HEK293 (cell line): ENCODE measurements at regions not wholly inside any gene's neighbourhood (a gene's known extent, or its start where the extent isn't known, plus 50 kb on each side); places are given as distances from the start of the nearest gene placed in this dataset.

ENCODE experiments used
- BCL11B ChIP-seq: fragments of 450-650 bp; formaldehyde crosslinking; IDR thresholded peaks from 2 replicates; pipeline ENCODE4 v1.5.1; 2016; ENCODE audit warnings: low read depth, missing biosample characterization, missing genetic modification characterization
- FEZF1 ChIP-seq: fragments of 450-650 bp; formaldehyde crosslinking; IDR thresholded peaks from 2 replicates; pipeline ENCODE4 v1.5.1; 2016; ENCODE audit warnings: missing biosample characterization, missing genetic modification characterization
- GFI1B ChIP-seq: fragments of 450-650 bp; formaldehyde crosslinking; IDR thresholded peaks from 2 replicates; pipeline ENCODE4 v1.5.1; 2016; ENCODE audit warnings: missing biosample characterization, missing genetic modification characterization
- GLI2 ChIP-seq: fragments of 450-650 bp; formaldehyde crosslinking; IDR thresholded peaks from 2 replicates; pipeline ENCODE4; 2017; ENCODE audit warnings: missing biosample characterization, missing genetic modification characterization, low read depth, borderline replicate concordance
- IKZF3 ChIP-seq: fragments of 450-650 bp; IDR thresholded peaks from 2 replicates; pipeline ENCODE4 v1.5.0; 2018; ENCODE audit warnings: missing biosample characterization, mild to moderate bottlenecking, missing genetic modification characterization, moderate library complexity
- KLF10 ChIP-seq: fragments of 450-650 bp; IDR thresholded peaks from 2 replicates; pipeline ENCODE4 v1.5.1; 2018; ENCODE audit warnings: missing biosample characterization, mild to moderate bottlenecking, missing genetic modification characterization
- KLF8 ChIP-seq: fragments of 450-650 bp; formaldehyde crosslinking; IDR thresholded peaks from 2 replicates; pipeline ENCODE4 v1.5.1; 2016; ENCODE audit warnings: missing biosample characterization, missing genetic modification characterization
- OSR2 ChIP-seq: fragments of 450-650 bp; formaldehyde crosslinking; IDR thresholded peaks from 2 replicates; pipeline ENCODE4 v1.5.1; 2016; ENCODE audit warnings: missing biosample characterization, missing genetic modification characterization
- TRIM28 ChIP-seq: IDR thresholded peaks from 2 replicates; pipeline ENCODE4 v1.6.1; 2011; ENCODE audit warnings: low read length, control low read depth, borderline replicate concordance
- ZBTB1 ChIP-seq: fragments of 450-650 bp; formaldehyde crosslinking; IDR thresholded peaks from 2 replicates; pipeline ENCODE4 v1.5.1; 2016; ENCODE audit warnings: missing biosample characterization, missing genetic modification characterization
- ZBTB8A ChIP-seq: fragments of 450-650 bp; formaldehyde crosslinking; IDR thresholded peaks from 2 replicates; pipeline ENCODE4 v1.5.1; 2016; ENCODE audit warnings: missing biosample characterization, missing genetic modification characterization
- ZNF24 ChIP-seq: fragments of 450-650 bp; formaldehyde crosslinking; IDR thresholded peaks from 2 replicates; pipeline ENCODE4 v1.5.1; 2016; ENCODE audit warnings: missing biosample characterization, missing genetic modification characterization
- ZNF350 ChIP-seq: fragments of 450-650 bp; formaldehyde crosslinking; IDR thresholded peaks from 2 replicates; pipeline ENCODE4 v1.5.0; 2017; ENCODE audit warnings: missing biosample characterization, mild to moderate bottlenecking, missing genetic modification characterization
- ZNF394 ChIP-seq: fragments of 450-650 bp; formaldehyde crosslinking; IDR thresholded peaks from 2 replicates; pipeline ENCODE4 v1.5.1; 2016; ENCODE audit warnings: missing biosample characterization, missing genetic modification characterization, mild to moderate bottlenecking, moderate library complexity, borderline replicate concordance
- ZNF529 ChIP-seq: fragments of 450-650 bp; formaldehyde crosslinking; IDR thresholded peaks from 2 replicates; pipeline ENCODE4 v1.5.1; 2017; ENCODE audit warnings: missing genetic modification characterization, missing biosample characterization; ENCODE audit not compliant: insufficient replicate concordance
- ZNF624 ChIP-seq: fragments of 450-650 bp; formaldehyde crosslinking; IDR thresholded peaks from 2 replicates; pipeline ENCODE4 v1.5.1; 2017; ENCODE audit warnings: missing biosample characterization, missing genetic modification characterization
- ZNF629 ChIP-seq: fragments of 450-650 bp; formaldehyde crosslinking; IDR thresholded peaks from 2 replicates; pipeline ENCODE4 v1.5.1; 2017; ENCODE audit warnings: missing biosample characterization, missing genetic modification characterization
- ZNF76 ChIP-seq: fragments of 450-650 bp; formaldehyde crosslinking; IDR thresholded peaks from 2 replicates; pipeline ENCODE4; 2016; ENCODE audit warnings: low read depth, missing biosample characterization, missing genetic modification characterization, borderline replicate concordance
- ZNF768 ChIP-seq: fragments of 450-650 bp; formaldehyde crosslinking; IDR thresholded peaks from 2 replicates; pipeline ENCODE4 v1.5.1; 2018; ENCODE audit warnings: missing biosample characterization, mild to moderate bottlenecking, missing genetic modification characterization
- ZNF777 ChIP-seq: fragments of 450-650 bp; formaldehyde crosslinking; IDR thresholded peaks from 2 replicates; pipeline ENCODE4 v1.5.1; 2017; ENCODE audit warnings: missing biosample characterization, missing genetic modification characterization, borderline replicate concordance
- TF ChIP-seq, protein P1 (sequence below): fragments of 450-650 bp; formaldehyde crosslinking; IDR thresholded peaks from 2 replicates; pipeline ENCODE4 v1.5.1; 2016; ENCODE audit warnings: missing biosample characterization, missing genetic modification characterization, borderline replicate concordance
- TF ChIP-seq, protein P2 (sequence below): fragments of 450-650 bp; formaldehyde crosslinking; IDR thresholded peaks from 2 replicates; pipeline ENCODE4 v1.5.1; 2016; ENCODE audit warnings: missing biosample characterization, missing genetic modification characterization, low read depth
- TF ChIP-seq, protein P3 (sequence below): fragments of 450-650 bp; formaldehyde crosslinking; IDR thresholded peaks from 2 replicates; pipeline ENCODE4 v1.5.1; 2016; ENCODE audit warnings: missing biosample characterization, missing genetic modification characterization
- TF ChIP-seq, protein P4 (sequence below): fragments of 450-650 bp; formaldehyde crosslinking; IDR thresholded peaks from 2 replicates; pipeline ENCODE4 v1.5.1; 2016; ENCODE audit warnings: missing biosample characterization, missing genetic modification characterization

DNA sequence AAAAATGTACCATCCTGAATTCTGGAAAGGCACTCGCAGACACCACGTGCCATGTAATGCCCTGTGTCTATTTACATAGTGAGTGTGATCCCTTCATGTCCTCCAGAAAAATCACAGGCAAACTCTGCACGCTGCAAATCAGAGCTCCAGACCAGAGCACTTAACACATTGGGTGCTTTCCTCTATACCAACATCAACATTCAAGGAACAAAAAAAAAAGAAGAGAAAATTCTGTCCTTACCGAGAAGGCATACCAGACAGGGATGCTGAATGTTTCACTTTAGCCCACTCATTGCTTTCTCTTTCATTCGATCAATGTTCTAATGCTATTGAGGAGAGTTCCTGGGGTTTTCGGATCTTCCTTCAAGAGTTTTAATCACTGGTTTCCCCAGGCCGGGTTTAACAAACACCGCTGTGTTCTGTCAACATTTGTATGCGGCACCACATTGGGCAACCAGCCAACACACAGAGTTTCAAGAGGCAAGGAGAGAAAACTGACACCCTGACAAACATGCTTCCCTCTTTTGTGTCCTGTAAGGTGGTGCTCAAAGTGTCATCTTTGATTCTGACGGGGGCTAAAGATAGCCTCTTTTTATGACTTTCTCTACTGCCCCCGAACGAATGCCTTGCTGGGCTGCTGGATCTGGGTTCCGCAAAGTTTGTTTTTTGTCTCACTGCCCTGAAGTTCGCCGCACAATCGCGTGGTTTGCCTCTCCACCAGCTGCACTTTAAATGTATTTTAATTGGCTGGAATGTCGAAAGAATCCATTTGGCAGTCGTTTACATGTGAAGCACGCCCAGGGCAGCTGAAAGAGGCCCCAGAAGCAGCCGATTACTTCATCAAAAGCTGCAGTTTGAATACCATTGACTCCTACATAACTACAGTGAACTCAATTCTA is 106.4 kb upstream of the NCKAP5 start (continued):
- TF ChIP-seq ZNF629 (tag by site-specific recombination) (peak; percentile 34), ZNF777 (tag by site-specific recombination) (no peak), KLF10 (peak; percentile 65), ZNF394 (0 out of 2 replicates have a peak, but pooled peaks have one; percentile 26), ZNF24 (tag by site-specific recombination) (0 out of 2 replicates have a peak, but pooled peaks have one; percentile 36), ZNF624 (no peak), ZBTB1 (tag by site-specific recombination) (no peak), ZNF350 (no peak), TRIM28 (peak; percentile 68; the same call in 1 of the 2 replicates), ZNF76 (tag by site-specific recombination) (no peak), KLF8 (no peak), ZBTB8A (tag by site-specific recombination) (no peak), GLI2 (no peak), ZNF529 (no peak), GFI1B (tag by site-specific recombination) (peak; percentile 66), BCL11B (no peak), FEZF1 (tag by site-specific recombination) (peak; percentile 87), IKZF3 (peak; percentile 21; the same call in 1 of the 2 replicates), ZNF768 (tag by site-specific recombination) (no peak), OSR2 (tag by site-specific recombination) (peak; percentile 66)
- TF ChIP-seq, protein P1, sequence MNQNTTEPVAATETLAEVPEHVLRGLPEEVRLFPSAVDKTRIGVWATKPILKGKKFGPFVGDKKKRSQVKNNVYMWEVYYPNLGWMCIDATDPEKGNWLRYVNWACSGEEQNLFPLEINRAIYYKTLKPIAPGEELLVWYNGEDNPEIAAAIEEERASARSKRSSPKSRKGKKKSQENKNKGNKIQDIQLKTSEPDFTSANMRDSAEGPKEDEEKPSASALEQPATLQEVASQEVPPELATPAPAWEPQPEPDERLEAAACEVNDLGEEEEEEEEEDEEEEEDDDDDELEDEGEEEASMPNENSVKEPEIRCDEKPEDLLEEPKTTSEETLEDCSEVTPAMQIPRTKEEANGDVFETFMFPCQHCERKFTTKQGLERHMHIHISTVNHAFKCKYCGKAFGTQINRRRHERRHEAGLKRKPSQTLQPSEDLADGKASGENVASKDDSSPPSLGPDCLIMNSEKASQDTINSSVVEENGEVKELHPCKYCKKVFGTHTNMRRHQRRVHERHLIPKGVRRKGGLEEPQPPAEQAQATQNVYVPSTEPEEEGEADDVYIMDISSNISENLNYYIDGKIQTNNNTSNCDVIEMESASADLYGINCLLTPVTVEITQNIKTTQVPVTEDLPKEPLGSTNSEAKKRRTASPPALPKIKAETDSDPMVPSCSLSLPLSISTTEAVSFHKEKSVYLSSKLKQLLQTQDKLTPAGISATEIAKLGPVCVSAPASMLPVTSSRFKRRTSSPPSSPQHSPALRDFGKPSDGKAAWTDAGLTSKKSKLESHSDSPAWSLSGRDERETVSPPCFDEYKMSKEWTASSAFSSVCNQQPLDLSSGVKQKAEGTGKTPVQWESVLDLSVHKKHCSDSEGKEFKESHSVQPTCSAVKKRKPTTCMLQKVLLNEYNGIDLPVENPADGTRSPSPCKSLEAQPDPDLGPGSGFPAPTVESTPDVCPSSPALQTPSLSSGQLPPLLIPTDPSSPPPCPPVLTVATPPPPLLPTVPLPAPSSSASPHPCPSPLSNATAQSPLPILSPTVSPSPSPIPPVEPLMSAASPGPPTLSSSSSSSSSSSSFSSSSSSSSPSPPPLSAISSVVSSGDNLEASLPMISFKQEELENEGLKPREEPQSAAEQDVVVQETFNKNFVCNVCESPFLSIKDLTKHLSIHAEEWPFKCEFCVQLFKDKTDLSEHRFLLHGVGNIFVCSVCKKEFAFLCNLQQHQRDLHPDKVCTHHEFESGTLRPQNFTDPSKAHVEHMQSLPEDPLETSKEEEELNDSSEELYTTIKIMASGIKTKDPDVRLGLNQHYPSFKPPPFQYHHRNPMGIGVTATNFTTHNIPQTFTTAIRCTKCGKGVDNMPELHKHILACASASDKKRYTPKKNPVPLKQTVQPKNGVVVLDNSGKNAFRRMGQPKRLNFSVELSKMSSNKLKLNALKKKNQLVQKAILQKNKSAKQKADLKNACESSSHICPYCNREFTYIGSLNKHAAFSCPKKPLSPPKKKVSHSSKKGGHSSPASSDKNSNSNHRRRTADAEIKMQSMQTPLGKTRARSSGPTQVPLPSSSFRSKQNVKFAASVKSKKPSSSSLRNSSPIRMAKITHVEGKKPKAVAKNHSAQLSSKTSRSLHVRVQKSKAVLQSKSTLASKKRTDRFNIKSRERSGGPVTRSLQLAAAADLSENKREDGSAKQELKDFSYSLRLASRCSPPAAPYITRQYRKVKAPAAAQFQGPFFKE (tag by site-specific recombination), result no peak
- TF ChIP-seq, protein P2, sequence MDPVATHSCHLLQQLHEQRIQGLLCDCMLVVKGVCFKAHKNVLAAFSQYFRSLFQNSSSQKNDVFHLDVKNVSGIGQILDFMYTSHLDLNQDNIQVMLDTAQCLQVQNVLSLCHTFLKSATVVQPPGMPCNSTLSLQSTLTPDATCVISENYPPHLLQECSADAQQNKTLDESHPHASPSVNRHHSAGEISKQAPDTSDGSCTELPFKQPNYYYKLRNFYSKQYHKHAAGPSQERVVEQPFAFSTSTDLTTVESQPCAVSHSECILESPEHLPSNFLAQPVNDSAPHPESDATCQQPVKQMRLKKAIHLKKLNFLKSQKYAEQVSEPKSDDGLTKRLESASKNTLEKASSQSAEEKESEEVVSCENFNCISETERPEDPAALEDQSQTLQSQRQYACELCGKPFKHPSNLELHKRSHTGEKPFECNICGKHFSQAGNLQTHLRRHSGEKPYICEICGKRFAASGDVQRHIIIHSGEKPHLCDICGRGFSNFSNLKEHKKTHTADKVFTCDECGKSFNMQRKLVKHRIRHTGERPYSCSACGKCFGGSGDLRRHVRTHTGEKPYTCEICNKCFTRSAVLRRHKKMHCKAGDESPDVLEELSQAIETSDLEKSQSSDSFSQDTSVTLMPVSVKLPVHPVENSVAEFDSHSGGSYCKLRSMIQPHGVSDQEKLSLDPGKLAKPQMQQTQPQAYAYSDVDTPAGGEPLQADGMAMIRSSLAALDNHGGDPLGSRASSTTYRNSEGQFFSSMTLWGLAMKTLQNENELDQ, result no peak
- TF ChIP-seq, protein P3, sequence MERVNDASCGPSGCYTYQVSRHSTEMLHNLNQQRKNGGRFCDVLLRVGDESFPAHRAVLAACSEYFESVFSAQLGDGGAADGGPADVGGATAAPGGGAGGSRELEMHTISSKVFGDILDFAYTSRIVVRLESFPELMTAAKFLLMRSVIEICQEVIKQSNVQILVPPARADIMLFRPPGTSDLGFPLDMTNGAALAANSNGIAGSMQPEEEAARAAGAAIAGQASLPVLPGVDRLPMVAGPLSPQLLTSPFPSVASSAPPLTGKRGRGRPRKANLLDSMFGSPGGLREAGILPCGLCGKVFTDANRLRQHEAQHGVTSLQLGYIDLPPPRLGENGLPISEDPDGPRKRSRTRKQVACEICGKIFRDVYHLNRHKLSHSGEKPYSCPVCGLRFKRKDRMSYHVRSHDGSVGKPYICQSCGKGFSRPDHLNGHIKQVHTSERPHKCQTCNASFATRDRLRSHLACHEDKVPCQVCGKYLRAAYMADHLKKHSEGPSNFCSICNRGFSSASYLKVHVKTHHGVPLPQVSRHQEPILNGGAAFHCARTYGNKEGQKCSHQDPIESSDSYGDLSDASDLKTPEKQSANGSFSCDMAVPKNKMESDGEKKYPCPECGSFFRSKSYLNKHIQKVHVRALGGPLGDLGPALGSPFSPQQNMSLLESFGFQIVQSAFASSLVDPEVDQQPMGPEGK (tag by site-specific recombination), result peak; percentile 11; the same call in 1 of the 2 replicates
- TF ChIP-seq, protein P4, sequence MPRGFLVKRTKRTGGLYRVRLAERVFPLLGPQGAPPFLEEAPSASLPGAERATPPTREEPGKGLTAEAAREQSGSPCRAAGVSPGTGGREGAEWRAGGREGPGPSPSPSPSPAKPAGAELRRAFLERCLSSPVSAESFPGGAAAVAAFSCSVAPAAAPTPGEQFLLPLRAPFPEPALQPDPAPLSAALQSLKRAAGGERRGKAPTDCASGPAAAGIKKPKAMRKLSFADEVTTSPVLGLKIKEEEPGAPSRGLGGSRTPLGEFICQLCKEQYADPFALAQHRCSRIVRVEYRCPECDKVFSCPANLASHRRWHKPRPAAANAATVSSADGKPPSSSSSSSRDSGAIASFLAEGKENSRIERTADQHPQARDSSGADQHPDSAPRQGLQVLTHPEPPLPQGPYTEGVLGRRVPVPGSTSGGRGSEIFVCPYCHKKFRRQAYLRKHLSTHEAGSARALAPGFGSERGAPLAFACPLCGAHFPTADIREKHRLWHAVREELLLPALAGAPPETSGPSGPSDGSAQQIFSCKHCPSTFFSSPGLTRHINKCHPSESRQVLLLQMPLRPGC (tag by site-specific recombination), result peak; percentile 57; the same call in 1 of the 2 replicates
